ENCODE measurements at regions not wholly inside any gene's neighbourhood (a gene's known extent, or its start where the extent isn't known, plus 50 kb on each side); places are given as distances from the start of the nearest gene placed in this dataset.

DNA sequence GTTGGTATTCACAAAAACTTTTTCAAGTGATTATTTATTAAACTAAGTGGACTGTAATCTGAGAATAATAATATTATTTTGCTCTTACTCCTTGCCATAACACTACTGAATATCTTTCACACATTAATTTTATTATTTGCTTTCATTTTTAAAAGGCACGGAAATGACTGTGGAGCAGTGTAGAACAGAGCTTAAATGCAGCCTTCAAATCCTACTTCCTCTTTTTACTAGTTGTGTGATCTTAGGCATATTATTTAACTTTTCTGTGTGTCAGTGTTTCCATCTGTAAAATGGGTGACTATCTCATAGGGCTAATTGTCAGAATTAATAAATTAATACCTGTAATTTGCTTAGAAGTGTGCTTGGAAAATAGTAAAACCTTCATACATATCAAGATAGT, 55.5 kb upstream of the SLC8A1 start:
- DNase-seq = no peak

DNA sequence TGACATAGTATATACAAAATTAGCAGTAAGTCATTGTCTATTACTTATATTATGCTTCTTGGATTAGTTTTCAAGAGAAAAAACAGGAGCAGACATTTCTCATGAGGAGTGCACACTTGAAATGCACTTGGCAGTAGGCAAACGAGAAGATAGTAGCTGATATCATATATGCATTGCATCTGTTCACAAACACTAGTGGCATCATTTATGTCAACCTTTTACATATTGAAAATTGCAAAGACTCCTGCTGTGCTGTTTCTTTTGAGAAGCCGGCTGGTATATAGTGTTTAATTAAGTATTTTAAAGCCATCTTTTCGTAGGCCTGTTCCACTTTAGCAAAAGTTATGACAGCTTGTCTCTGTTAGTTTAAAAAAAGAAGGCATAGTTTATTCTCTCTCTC, 58.4 kb upstream of the SLC8A1 start:
- DNase-seq = no peak

DNA sequence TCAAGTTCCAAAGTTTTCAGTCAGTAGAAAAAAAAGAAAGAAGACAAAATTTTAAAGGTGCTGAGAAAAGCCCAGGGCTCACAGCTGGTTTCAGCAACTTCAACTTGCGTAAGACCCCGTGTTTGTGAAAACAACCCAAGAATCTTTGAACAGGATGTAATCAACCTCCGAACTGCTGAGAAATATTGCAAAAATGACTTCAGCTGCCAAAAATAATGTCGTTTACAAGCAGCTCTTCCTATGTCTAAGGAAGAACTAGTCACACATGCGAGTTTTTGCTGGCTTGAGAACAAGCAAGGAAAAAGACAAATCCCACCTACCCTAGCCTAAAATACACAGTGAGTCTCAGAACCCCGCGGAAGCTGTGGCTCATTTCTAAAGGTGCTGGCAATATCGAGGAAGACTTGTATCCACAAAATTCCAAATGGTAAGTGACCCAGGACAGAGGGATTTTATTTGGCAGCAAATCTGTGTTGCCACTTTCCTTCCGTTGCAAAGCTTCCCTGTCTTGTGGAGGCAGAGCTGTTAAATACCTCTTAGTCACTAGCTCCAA, 59.8 kb upstream of the SLC8A1 start:
- DNase-seq = no peak

DNA sequence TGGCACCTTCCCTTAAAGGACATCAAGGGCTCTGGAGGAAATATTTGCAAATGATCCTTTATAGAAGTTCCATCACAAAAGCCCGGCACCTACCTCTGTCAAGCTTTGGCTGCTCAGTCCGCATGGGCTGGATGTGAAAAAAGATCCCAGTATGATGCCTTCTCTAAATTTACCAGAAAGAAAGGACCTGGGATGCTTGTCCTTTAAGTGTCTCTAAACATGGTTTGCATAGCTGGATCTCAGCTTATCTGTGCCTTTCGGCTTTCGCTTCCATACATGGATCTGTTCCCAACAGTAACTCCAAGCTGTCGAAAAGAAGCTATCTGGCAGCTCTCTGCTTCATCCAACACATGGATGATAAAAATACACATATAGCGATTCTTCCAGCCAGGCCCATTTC, 60.4 kb upstream of the SLC8A1 start:
- no peak for DNase-seq

DNA sequence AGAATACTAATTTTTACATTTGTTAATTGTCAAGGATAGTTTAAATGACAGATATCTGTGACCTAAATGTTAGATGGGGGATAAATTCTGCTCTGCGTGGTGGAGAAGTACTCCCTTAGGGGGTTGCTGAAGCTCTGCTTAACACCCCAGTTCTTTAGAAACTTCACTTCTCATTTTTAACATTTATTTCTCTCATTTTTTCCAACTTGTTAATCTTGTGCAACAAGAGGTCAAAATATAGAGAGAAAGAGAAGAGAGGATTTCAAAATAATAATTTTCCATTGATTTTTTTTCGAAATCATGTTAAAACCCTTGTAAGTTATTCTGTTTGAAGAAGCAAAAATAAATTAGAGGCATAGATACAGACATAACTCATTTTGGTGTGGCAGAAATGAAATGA, 61.3 kb upstream of the SLC8A1 start:
- DNase-seq = no peak

DNA sequence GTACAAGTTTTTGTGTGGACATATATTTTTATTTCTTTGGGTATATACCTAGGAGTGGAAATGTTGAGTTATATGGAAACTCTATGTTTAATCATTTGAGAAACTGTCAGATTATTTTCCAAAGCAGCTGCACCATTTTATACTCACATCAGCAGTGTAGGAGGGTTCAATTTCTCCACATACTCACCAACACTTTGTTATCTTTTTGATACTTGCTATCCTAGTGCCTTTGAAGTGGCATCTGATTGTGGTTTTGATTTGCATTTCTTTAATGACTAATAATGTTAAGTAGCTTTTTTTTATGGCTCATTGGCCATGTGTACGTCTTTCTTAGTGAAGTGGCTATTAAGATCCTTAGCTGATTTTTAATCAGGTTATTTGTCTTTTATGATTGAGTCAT, 64.7 kb upstream of the SLC8A1 start:
- DNase-seq = no peak

DNA sequence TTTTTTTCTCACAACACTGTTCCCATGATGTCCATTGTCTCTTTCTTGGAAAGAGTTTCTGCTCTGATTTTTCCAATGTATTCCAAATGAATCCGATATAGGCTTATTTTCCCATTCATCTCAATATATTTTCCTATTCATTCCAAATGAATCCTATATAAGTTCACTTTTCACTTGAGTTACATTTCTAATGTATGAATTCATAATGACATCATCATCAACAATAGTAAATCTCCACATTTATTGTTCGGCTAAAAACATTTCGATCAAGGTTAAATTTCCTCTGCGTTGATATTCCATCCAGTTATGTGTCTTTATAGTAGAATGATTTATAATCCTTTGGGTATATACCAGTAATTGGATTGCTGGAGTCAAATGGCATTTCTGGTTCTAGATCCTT, 76.7 kb upstream of the SLC8A1 start:
- DNase-seq = no peak

DNA sequence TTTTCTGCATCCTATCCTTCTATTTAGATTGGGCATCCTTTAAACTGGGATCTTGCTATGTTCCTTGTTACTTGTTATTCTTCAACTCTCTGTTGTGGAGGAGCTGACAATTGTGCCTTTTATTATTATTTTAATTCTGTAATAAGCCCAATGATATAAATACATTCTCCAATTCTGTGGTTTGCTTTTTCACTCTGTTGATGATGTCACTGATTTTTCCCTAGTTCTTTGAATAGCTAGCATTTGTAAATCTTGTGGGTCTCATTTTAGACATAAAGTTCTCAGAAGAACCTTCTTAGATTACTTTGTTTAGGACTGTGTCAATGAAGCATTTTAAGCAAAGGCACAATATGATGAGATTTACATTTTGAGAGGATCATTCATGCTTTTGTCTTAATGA, 79.5 kb upstream of the SLC8A1 start:
- DNase-seq = no peak

DNA sequence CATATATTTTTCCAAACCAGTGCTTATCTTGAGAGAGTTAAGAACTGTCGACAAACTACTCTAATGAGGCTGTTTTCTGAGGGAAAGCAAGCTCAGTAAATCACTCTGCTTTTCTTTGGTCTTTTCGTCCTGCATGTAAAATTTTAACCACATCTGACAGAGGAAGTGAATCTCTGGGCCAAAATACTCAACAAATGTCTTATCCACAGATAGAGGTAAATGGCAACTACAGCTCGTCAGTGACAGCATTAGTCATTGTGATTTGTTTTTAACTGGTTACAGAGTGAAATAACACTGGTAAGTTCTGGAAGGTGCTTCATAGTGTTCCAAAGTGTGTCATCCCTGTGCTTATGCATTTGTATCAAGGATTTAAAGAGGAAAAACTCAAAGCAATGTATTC, 82.6 kb upstream of the SLC8A1 start:
- no peak for DNase-seq

DNA sequence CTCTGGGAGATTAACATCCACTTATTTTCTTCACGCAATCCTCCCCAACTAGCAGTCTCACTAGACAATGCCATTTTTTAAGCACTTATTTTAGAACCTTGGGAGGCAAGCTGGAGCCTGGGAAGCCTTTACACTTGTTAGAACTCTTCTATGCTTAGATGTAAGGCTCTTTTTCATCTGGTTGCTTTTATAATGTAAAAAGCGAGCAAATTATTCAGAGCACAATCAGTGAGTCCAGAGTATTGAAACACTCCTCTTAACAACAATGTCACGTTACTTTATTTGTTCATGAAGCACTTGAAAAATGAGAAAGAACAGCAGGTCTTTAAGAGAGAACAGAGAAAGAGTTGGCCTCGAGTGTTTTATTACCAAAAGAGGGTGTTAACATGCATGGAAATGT, 84.1 kb upstream of the SLC8A1 start:
- DNase-seq = no peak

DNA sequence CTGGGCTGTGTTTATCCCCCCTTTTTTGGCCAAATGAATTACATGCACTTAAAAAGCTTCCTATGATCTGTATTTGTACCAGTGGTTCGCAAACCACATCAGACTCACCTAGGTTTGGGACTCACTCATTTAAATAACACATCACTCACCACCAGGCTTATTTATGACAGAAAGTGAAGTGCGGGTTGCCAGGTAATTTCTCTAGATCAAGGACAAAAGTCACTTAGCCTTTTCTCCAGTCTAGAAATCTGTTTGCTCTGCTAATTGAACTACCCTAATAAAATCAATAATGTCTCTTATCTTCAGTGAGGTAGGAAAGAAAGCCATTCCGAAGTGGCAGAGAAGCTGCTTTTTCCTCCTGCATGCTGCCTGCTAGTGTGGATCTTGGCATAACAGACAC, 88.1 kb upstream of the SLC8A1 start:
- DNase-seq = no peak

DNA sequence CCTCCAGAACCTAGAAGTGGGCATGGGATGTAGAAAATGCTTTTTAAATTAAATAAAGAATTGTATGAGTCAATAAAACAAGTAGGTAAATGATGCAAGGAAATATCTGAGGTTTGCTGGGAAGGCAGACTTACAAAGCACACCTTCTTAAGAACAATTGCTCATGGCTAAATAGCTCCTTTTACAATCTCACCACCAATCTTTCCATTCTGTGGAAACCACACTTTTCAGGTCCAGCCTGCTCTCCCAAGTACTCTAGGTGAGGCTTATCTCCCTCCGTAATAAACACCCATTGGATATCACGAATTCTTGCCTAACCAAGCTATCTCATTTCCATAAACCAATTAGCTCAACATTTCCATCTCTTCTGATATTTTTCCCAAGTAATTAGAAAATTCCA, 91.5 kb upstream of the SLC8A1 start:
- DNase-seq = no peak

DNA sequence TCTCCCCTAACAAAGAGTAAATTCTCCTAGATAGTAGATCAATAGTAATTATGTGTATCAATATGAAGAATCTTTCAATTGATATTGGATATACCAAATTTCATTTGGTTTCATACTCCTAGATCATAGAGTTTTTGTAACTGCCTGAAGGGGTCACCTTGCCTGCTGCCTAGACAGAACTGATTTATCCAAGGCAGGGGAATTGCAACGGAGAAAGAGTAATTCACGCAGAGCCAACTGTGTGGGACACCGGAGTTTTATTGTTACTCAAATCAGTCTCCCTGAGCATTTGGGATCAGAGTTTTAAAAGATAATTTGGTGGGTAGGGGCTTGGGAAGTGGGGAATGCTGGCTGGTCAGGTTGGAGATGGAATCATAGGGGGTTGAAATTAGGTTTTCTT, 92.2 kb upstream of the SLC8A1 start:
- no peak for DNase-seq

DNA sequence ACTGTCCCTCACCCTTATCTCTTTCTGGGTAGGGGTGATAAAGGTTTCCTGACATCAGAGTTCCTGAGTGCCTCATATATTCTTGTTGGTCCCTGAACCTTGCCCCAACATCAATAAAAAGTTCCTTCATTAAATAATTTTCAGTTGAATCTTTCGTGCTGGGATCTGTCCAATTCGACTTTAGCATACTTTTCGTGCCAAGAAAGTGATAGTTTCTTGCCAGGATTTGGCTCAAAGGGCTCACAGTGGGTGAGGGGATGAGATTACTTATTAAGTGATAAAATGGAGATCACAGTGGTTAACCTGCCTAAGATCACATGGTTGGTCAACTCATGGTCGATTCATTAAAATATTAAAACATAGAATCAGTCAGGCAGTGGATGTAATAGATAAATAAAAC, 93.8 kb upstream of the SLC8A1 start:
- DNase-seq = no peak

DNA sequence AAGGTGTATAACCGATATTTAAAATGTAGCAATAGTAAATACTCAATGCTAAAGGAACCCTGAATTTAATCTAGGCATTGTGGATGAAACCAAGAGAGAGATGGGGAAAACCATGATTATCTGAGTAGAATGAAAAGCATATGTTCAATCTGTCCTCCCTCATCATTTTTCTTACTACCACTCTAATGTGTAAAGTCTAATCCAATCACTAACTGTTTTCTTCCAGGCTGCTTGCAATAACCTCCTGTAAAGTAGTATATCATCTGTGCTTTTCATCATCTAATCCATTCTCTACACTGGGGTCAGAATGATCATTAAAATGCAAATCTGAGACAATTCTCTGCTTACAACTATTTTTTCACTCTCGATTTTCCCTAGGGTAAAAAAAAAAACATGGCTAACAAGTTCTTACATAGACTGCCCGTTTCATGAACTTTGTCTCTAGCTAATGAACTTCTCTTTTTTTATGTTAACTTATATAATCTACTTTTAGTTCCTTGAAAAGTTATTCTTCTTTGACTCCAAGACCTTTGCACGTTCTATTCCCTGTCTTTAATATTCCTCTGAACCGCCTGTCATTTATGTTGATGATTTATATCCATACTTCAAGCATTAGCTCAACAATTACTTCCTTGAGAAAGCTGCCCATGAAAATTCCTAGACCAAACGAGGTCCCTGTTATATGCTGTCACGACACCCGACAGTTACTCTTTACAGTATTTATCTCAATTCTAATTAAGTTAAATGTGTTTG, 94.7 kb upstream of the SLC8A1 start:
- DNase-seq = no peak

DNA sequence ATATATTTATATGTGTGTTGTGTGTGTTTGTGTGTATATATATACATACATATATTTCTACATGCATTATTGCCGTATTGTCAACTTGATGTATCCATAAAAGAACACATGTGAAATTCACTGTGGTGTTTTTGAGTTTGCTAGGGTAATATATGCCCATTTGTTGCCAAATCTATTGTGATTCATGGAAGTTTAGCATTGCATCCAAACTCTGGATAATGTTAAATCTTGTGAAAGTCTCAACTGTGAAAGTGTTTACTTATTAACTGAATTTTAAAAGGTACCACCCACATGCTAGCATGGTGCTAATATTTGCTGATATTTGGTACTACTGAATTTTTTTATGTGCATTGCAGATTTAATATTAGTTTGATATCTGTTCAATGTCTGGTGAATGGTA, 96.6 kb upstream of the SLC8A1 start:
- DNase-seq = no peak

DNA sequence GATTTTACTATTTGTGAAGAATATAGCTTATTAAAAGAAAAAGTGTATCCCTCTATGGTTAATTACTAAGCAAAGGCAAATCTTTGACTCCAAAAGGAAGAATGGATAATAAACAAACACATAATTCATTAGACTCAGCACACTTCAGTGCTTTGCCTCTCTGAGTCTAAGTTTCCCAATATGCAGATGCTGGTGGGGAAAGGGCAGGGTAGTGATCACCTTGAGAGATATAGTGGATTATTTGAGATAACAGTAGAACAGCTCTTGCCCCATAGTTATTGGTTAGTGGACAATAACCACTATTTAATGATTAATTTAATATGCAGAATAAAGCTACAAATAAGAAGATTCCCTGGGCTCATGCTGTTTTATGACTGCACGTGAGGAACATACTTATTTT, 98.2 kb upstream of the SLC8A1 start:
- no peak for DNase-seq

DNA sequence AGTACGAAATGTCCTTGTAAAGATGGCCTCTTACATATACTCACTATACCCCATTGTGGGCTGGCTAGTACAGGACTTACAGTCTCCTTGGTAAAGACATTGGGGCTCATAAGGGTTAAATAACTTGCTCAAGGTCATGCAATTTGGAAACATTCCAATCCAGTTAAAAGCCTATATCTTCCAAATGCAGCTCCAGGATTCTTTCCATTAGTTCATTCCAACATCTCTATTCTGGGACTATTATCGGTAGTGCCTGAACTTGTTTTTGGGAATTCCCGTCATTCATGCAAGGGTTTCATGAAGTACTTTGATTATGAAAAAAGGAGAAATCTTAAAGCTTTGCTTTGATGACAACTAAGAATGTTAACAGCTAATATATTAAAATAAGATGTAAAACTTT, 99.2 kb upstream of the SLC8A1 start:
- no peak for DNase-seq

DNA sequence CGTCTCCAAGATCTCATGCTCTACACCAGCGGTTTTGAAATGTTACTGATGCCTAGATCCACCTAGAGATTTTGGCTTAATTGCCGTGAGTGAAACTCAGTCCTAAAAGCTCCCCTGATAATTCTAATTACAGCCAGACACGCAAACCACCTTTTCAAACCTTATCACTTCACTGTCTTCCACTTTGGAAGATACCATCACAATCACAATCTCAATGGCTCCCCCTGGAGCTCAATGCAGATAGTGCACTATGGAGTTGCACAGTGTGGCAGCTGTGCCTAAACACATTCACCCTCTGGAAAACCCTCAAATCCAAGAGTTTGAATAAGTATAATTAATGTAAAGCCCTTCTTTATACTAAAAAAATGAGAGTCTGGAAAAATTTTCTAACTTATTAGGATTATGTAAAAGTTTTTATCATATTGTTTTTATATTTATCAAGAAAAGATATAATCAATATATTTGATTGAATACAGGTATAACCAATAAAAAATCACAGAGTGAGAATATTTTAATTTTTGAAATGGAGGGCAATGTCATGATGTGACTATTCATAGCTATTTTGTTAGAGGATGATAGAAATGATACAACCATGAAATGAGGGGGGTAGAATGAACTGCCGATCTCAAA, 102.9 kb upstream of the SLC8A1 start:
- DNase-seq = peak; percentile 23

DNA sequence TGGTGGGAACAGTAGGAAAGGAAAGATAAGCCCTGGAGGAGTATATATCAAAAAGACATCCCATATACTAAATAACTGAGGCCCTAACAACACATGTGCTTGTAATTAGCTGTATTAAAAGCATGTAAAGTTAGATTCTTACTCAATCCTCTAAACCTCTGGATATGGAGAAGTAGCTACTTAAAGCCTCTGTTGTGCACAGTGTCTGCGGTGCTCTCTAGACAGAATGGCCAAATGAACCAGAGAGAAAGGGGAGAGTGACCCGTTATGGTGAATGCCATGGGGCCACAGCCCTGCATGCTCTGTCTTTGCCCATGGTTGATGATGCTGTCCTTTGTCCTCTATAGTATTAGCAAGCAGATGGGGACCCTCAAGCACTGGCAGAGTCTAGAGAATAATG, 104.4 kb upstream of the SLC8A1 start:
- DNase-seq = no peak

DNA sequence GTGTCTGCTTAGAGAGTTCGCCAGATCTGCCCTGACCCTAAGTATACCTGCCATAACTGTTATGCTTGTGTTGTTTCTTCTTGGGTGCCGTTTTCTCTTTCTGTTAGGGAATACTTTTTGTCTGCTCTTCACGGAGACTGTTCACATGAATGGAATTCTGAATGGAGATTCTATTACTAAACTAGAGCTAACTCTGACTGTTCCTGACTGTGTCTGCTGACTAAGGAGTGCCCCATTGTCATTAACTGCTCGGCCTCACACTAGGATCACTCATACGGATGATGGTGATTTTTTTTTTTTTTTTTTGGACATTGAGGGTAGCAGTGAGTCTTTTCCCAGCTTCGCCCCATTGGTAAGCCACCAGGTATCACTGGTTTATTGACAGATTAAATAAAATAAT, 104.8 kb upstream of the SLC8A1 start:
- DNase-seq = no peak

DNA sequence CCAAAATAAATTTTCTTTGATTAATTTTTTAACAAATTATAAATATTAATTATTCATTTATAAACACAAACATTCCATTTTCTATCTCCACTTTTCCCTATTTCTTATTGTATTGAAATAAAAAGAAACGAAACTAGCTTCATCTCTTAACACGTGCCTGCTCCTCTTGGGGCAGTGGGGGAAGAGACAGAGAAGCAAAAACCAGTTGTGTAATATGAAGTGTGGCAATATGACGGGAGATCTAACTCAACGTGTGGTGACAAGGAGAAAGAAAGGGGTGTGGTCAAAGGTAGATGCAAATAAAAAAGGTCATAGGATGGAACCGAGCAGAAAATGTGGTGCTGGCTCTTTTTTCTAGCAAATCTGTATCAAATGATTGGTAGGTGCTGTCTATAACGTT, 106.9 kb upstream of the SLC8A1 start:
- no peak for DNase-seq

DNA sequence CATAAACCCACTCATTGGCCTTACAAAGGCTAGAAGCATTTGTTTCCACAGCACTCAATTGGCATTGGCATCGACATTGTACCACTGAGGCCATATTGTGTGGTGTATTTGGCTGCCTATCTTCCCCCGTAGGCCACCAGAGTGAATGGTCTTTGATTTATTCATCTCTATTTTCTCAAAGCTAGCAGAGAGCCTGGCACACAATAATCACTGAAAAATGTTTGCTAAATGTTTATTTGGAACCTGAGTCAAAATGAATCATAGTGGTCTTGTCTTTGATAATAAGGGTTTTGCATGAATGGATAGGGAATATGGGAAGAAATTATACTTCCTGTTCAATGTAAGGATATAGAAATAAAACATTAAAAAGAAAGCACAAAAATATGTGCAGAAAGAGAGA, 107.3 kb upstream of the SLC8A1 start:
- DNase-seq = no peak

DNA sequence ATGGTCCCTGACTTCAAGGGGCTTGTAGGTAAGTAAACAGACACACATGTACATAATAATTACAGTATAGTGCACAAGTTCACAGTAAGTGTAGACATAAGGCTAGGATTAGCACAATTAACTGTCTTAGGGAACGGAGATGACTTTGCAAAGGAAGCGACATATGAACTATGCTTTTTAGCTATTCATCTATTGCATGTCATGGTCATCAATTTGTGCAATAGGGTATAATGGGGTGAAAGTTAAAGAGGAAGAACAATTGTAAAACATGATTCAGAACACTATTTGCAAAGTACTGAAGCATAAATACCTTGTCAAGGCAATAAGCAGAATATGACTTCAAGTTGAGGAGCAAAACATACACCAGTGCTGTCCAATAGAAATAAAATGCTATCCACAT, 112.3 kb upstream of the SLC8A1 start:
- DNase-seq = no peak

DNA sequence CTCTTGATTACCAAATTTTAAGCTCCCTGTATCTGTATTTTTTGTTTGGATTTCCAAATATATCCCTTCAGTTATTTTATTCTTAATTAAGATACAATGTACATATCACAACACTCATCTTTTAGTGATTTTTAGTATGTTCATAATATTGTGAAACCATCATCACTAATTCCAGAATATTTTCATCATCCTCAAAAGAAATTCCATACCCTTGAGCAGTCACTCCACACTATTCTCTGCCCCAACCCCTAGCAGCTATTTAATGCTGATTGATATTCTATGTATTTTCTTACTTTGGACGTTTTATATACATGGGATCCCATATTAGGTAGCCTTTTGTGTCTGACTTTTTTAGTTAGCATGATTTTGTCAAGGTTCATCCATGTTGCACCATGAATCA, 127.4 kb upstream of the SLC8A1 start:
- no peak for DNase-seq
